IMR-90 (cell line): ENCODE measurements at regions not wholly inside any gene's neighbourhood (a gene's known extent, or its start where the extent isn't known, plus 50 kb on each side); places are given as distances from the start of the nearest gene placed in this dataset.

Experiments used
- MAFK ChIP-seq: IDR thresholded peaks from 2 replicates; pipeline ENCODE4 v1.6.1; 2012; ENCODE audit warnings: low read depth, low read length, improper control_type of control experiment
- MAZ ChIP-seq: IDR thresholded peaks from 2 replicates; pipeline ENCODE4 v1.6.1; 2012; ENCODE audit warnings: low read depth, mild to moderate bottlenecking, low read length, improper control_type of control experiment, moderate library complexity, borderline replicate concordance
- MXI1 ChIP-seq: IDR thresholded peaks from 2 replicates; pipeline ENCODE4 v1.6.1; 2012; ENCODE audit warnings: low read depth, mild to moderate bottlenecking, low read length, moderate library complexity, borderline replicate concordance
- RAD21 ChIP-seq: IDR thresholded peaks from 2 replicates; pipeline ENCODE4 v1.6.1; 2012; ENCODE audit warnings: low read length, improper control_type of control experiment
- TF ChIP-seq, protein P1 (sequence below): conservative IDR thresholded peaks from 2 replicates; pipeline ENCODE4 v1.5.1; 2012; ENCODE audit warnings: mild to moderate bottlenecking, low read depth, low read length, improper control_type of control experiment

DNA sequence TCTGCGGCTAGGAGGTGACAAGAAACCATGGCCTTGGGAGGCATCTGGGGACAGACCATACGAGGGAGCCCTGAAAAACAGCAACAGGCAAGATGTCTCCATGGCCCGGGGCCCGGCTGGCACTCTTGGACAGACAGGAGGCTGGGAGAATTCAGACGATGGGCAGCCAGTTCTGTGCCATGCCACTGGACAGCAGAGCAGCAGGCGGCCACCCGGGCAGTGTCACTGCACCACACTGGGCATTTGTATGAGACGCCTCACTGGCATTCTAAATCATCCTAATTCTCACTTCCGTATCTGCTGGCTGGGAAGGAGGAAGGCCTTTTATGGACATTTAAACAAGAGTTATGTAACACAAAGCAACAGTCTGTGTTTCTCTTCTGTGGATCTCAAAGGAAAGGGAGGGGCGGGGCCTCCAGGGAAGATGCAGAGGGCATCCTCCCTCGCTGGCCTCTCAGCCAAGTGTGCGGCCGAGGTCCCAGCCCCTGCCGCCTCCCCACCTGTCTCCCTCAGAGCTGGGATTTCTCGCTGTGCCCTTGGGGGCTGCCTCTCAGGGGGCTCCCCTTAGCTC, 350.3 kb downstream of the SHANK2 start:
- no peak for TF ChIP-seq RAD21
- TF ChIP-seq, protein P1, sequence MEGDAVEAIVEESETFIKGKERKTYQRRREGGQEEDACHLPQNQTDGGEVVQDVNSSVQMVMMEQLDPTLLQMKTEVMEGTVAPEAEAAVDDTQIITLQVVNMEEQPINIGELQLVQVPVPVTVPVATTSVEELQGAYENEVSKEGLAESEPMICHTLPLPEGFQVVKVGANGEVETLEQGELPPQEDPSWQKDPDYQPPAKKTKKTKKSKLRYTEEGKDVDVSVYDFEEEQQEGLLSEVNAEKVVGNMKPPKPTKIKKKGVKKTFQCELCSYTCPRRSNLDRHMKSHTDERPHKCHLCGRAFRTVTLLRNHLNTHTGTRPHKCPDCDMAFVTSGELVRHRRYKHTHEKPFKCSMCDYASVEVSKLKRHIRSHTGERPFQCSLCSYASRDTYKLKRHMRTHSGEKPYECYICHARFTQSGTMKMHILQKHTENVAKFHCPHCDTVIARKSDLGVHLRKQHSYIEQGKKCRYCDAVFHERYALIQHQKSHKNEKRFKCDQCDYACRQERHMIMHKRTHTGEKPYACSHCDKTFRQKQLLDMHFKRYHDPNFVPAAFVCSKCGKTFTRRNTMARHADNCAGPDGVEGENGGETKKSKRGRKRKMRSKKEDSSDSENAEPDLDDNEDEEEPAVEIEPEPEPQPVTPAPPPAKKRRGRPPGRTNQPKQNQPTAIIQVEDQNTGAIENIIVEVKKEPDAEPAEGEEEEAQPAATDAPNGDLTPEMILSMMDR: no peak
- TF ChIP-seq MAFK: no peak
- no peak for TF ChIP-seq MAZ
- no peak for TF ChIP-seq MXI1
